Stromal cell of bone marrow (primary cell): ENCODE measurements at regions not wholly inside any gene's neighbourhood (a gene's known extent, or its start where the extent isn't known, plus 50 kb on each side); places are given as distances from the start of the nearest gene placed in this dataset.
"Not testable (repeated sequence)": the region's sequence is repeated elsewhere in the genome, so short reads cannot be mapped to it uniquely, and the experiment has no call there.

Experiments used
- DNase-seq: peaks from one replicate; pipeline ENCODE4 v3.0.0-alpha.2; 2012; ENCODE audit warnings: low read depth

DNA sequence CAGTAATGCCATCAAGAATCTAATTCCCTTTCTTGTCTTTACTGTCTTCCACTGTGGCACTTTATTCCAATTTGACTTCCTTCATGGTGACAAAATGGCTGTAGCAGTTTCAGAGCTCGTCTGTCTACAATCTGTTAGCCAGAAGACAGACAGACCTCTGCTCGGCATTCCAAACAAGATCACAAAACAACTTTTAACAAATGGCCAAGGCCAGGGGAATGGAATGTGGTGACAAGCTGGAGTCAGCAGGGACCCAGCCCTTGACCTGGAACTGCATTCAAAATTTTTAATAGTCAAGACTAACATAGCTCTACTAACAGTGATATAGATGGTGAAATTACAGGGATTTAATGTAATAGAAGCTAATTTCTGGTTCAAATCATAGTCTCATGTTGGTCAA lies 637.2 kb downstream of the ETS1 start:
- no peak for DNase-seq

DNA sequence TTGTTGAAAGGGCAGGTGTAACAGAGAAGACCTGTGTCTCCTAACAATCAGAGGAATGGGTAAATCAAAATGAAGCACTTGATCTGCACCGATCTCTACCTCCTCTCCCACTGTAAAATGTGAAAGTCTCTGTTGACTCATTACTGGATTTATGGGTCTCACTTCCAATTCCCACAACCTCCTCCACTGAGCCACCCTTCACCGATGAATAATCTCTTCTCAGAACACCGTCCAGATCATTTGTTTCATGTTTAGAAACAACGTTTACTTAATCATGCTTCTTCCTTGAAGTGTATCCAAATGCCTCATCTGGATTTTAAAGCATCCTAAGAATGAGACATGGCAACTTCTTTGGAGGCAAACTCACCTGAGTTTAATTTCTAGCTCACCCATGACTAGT lies 643.6 kb downstream of the ETS1 start:
- DNase-seq = no peak

GRCh38 chr11:127943152-127943551 lies 644.2 kb downstream of the ETS1 start:
- no peak for DNase-seq

DNA sequence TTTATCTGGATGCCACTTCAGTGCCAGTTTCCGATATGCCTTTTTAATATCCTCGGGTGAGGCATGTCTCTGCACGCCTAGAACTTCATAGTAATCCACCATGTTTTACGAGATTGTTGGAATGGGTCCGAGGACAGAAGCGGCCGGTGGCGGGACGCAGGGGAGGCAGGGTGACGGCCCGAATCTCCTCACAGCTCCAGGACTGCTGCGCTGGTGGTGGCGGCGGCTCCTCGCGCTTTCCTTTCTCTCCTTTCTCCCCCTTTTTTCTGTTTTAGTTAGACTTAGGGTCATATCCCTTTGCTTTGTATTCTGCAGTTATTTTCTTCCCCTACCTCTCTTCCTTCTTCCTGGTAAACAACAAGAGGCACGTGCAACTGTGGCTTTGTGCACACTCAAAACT lies 645.8 kb downstream of the ETS1 start:
- not testable (repeated sequence) for DNase-seq

DNA sequence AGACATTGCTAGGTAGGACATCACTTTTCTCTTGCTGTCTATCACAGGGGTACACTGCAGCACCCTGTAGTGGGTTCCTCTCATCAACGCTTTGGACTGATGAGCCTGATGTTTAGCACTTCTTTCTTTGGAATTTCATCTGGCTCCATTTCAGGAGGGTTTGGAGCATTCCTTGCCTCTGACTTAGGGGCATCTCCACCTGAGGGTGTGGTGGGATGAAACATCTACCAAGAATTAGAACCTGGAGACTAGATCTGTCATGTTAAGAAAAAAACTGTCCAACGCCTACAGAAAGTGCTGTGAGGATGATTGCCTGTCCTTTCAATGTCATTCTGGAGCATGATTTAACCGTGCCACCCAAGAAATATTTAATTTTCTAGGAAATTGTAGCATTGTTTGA lies 648.4 kb downstream of the ETS1 start:
- no peak for DNase-seq

DNA sequence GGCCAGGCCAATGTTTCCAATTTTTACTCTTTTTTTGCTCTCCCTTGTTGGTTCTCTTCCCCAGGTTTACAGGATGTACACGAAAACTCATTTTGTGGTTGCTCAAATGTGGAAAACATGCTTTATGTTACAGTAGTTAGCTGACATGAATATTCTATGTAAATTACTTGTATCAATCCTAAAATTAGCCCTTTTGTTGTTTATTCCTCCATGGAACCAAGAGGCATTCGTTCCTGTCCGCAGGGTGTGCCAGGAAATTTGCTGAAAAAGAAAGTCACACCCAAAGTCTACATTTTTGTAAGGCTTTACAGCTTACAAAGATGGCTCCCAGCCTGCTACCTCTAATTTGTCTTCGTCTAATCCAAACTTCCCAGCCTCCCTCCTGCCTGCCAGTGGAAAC lies 652.3 kb downstream of the ETS1 start:
- DNase-seq = no peak

DNA sequence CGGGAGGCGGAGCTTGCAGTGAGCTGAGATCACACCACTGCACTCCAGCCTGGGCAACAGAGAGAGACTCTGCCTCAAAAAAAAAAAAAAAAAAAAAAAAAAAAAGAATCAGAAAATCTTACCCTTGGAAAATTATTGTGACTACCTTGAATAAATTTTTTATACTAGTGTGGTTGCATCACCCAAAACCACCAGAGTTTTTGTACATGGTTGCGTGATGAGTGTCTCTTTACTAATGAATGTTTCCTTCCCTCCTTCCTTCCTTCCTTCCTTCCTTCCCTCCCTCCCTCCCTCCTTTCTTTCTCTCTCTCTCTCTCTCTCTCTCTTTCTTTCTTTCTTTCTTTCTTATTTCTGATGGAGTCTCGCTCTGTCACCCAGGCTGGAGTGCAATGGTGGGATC lies 653.4 kb downstream of the ETS1 start:
- not testable (repeated sequence) for DNase-seq

DNA sequence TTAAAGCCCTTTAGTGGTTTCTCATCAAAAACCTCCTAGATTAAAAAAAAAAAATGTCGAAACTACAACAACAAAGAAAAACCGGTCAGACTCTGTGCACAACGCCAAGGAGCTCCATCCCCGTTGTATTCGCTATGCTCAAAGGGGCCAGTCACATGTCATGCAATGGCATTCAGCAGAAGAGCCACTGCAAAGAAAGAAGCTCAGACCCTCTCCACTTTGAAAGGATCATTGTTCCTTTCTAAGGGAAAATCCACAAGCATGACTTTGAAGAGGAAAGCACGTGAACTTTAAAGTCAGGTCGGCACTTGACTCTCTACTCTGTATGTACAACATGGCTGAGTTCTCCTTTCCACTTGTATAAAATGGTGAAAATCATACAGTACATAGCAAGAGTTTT lies 655.6 kb downstream of the ETS1 start:
- no peak for DNase-seq

DNA sequence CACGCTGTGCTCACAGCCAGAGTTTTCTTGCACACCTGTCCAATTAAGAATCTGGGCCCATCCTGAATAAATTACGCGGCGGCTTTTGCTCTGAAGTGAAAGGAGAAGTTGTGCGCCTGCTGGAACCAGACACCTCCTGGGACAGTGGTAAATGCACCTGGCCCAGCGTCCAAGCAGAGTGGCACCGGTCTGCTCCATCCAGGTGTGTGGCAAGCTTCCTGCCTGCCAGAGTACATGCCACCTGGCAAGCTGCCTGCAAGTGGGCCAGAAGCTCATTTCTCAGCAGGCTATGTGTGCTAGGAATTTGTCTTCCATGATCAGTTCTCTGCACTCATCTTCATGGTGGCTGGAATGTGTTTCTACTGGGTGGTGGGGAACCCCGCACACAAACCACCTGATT lies 660.6 kb downstream of the ETS1 start:
- no peak for DNase-seq

DNA sequence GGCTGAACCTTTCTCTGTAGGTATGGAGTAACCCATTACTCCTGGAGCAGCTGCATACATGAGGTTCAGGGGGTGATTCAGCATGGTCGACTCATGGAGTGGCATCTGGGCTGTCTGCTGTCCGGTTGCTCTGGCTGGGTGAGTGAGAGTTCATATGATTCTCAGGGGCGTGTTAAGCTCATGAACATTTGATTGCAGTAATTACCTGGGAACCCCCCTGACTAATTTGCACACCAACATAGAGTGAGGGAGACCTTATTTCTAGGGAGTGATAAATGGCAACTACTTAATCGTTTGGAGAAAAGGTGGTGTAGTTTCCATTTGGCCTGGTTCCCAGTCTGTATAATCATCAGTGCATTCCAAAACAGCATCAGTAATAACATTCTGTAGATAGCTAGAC lies 661.9 kb downstream of the ETS1 start:
- DNase-seq = peak; percentile 16

DNA sequence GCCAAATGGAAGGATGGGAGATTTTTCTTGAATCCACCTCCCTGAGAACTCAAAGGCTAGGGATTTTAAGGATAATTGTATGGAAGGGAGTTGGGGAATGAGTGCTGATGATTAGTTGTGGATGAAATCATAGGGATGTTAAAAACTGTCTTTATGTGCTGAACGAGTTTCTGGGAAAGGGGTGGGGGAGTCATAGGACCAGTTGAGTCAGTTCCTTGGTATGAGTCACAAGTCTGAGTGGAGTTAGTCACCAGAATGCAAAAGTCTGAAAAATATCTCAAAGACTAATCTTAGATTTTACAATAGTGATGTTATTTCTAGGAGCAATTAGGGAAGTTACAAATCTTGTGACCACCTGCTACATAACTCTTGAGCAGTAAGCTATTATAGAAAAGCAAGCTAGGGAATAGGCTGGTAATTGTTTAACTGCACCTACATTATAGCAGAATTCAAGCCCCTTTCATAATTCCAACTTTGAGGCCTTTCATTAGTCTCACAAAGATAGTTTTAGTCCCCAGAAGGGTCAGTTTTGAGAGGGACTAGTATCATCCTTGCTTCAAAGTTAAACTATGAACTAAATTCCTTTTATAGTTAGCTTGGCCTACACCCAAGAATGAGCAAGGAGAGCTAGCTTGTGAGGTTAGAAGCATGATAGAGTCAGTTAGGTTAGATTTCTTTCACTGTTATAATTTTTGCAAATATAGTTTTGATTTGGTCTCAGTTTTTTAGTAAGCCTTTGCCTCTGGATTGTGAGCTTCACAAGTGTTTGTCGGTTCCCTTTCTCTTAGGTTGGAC lies 668.0 kb downstream of the ETS1 start:
- peak; percentile 93 for DNase-seq

DNA sequence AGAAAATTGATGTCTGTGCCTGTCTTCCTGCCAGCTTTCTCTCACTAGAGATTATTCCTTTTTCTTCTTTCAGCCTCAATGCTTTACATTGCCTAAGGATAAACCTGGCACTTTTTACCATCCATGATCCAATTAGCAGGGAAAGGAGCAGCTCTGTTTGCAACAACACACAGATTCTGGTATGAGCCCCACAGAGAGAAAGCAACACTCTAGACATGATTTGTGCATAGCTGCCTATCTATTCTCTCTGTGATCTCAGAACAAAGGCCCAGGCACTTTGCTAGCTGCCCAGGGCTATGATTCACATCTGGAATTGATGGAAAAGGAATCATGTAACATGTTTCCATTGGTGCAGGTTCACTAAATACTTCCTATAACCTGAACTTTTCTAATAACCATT lies 685.0 kb downstream of the ETS1 start:
- DNase-seq = no peak

DNA sequence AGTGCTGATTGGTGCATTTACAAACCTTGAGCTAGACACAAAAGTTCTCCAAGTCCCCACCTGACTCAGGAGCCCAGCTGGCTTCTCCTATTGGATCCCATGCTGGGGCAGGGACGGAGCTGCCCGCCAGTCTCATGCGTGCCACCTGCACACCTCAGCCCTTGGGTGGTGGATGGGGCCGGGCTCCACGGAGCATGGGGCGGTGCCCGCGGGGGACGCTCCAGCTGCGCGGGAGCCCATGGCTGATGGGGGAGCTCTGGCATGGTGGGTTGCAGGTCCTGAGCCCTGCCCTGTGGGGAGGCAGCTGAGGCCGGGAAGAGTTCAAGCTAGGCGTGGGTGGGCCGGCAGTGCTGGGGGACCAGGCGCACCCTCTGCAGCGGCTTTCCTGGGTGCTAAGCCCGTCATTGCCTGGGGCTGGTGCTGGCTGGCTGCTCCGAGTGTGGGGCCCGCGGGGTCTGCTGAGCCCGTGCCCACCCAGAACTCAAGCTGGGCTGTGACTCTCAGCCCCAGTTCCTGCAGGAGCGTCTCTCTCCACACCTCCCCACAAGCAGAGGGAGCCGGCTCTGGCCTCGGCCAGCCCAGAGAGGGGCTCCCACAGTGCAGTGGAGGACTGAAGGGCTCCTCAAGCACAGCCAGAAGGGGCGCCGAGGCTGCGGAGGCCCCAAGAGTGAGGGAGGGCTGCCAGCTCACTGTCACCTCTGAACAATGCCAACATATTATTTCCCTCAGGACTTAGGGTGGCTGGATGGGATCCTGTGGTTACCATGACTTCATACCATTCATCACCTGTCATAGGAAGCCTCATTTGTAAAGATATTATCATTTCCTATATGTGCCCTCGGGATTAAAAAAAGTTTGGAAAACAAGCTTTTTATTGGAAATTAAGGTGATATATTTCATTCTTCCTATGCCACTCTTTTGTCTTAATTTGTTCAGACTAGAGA lies 688.7 kb downstream of the ETS1 start:
- DNase-seq = no peak

- DNase-seq = no peak
These were observed 691.6 kb downstream of the ETS1 start for GRCh38 chr11:127895776-127896175.

DNA sequence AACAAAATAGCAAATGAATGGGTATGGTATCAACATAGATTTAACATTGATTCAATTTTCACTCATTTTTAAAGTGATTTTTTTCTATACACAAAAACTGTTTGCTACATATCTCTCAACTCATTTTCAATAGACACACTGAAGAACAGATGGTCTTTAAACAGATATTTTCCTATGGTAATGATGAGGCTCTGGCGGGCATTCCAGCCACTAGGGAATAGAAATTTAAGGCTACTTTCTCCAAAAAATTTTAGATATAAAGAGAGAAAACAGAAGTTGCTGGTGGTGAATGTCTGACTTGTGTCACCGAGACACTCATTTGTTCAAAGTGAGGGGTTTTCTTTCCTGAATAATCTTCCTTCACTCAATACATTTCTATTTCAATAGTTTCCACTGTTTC lies 693.0 kb downstream of the ETS1 start:
- DNase-seq = no peak

GRCh38 chr11:127890030-127890615 lies 697.2 kb downstream of the ETS1 start:
- DNase-seq = peak; percentile 54

GRCh38 chr11:127888386-127888785 lies 699.0 kb downstream of the ETS1 start:
- DNase-seq = no peak

GRCh38 chr11:127875131-127875530 lies 712.2 kb downstream of the ETS1 start:
- no peak for DNase-seq

- DNase-seq = no peak
These were observed 713.9 kb downstream of the ETS1 start for GRCh38 chr11:127873478-127873877.

GRCh38 chr11:127866109-127866508 lies 721.2 kb downstream of the ETS1 start:
- DNase-seq = no peak

- no peak for DNase-seq
These were observed 722.5 kb downstream of the ETS1 start for GRCh38 chr11:127864861-127865260.

GRCh38 chr11:127862406-127862805 lies 725.0 kb downstream of the ETS1 start:
- no peak for DNase-seq

DNA sequence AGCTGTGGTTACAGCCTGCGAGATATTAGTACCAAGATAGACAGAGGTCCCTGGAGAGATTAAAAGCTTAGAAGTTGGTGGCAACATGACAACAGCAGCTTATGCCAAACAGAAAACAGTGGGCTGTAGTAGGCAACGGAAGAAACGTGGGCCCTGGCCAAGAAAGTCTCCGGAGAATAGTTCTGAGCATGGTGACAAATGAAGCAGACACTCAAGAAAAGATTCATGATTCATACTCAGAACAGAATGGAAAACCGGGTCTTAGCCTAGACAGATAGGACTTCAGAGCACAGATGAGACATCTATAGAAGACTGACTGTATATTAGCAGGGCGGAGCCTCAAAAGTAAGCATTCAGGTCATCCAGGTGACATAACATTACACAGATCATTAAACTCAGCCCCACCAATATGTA lies 727.4 kb downstream of the ETS1 start:
- DNase-seq = no peak
